Glomerular endothelial cell (primary cell): ENCODE measurements at regions not wholly inside any gene's neighbourhood (a gene's known extent, or its start where the extent isn't known, plus 50 kb on each side); places are given as distances from the start of the nearest gene placed in this dataset.

Experiments used
- DNase-seq: peaks from one replicate; pipeline ENCODE4 v3.0.0-alpha.2; 2011; ENCODE audit warnings: low read depth, low spot score; ENCODE audit errors: extremely low read depth

DNA sequence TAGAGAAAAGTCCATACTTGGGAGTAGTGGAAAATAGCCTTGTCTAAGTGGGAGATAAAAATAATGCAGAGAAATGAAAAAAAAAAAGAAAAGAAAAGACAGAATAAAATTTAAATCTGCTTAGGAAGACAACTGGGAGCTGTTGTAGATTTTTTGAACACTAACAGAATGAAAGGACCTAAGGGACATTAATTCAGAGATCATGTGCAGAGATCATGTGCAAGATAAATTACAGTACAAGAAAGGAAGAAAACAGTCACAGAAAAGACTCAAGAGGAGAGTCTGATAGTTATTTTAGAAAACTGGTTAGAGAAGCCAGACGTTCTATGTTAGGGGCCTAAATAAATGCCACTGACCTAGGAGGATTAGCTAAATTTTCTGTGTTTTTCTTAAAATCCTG is 1226.8 kb upstream of the NUDT12 start:
- DNase-seq, result no peak

DNA sequence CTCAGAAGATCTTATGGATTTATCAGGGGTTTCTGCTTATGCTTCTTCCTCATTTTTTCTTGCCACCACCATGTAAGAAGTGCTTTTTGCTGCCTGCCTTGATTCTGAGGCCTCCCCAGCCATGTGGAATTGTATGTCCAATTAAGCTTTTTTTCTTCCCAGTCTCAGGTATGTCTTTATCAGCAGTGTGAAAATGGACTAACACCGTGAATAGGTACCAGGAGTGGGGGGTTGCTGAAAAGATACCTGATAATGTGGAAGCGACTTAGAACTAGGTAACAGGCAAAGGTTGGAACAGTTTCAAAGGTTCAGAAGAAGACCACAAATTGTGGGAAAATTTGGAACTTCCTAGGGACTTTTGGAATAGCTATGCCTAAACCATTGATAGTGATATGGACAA is 1222.5 kb upstream of the NUDT12 start:
- no peak for DNase-seq

DNA sequence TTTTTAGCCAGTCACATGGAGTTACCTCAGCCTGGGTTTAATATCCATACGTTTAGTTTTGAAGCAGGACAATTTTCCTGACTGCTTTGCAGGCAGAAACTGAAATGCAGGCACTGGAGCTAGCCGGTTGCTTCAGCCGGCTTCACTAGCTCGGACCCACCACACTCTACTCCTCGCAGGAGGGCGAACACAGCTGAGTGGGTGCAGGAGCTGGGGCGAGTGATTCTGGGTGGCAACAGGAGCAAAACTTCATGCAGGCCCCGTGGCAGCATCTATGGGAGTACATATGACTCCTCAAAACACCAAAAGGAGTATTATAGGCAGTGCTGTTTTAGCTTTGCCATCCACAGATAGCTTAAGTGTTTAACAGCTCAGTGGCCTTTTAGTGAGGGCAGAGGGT is 1211.8 kb upstream of the NUDT12 start:
- no peak for DNase-seq

DNA sequence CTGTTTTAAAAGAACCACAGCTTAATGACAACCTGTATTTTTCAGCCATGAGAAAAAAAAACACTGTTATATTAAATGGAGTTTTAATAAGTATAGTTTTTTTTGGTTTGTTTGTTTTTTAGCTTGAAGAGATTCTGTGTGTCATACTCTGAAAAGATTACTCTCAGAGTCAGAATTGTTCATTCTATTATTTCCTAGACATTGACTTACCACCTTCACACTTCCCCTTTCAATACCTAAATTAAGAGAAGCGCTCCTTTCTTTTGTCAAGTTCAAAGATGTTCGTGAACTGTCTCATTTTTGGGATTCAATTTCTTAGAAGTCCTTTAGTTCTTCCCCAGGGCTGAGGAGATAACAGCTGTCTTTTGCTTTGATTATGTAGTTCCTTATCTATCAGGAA is 1201.6 kb upstream of the NUDT12 start:
- no peak for DNase-seq

DNA sequence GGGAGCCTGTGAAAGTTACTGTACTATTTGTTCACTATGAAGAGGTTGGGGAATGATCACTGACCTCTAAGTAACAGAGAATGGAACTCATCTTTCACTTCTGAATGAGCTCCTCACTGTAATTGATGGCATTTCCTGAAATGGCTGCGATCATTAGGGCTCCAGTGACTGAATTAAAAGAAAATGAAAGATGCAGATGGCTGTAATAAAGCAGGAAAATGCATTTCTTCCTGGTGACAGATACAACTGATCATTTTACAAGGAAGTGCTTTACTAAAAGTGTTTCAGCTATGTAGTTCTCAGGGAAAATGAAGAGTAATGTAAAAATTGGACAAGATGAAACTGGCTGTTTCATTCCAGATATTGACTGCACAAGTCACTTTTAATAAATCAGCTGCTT is 1200.6 kb upstream of the NUDT12 start:
- no peak for DNase-seq

DNA sequence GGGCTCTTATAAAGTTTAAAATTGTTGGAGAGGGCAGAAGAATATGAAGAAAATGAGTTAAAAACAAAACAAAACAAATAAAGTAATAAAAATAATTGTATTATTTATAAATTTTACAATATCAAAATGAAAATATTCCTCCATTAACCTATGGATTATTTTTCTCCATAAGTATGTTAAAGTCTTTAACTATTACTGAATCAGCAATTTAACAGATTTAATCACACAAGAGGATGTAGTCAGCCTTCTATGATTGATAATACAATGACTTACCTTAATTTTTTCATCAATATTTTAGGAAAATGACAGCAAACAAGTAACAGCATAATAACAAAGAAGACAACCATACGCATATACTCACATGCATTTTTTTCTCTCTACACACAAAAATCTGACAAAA is 1195.3 kb upstream of the NUDT12 start:
- no peak for DNase-seq

DNA sequence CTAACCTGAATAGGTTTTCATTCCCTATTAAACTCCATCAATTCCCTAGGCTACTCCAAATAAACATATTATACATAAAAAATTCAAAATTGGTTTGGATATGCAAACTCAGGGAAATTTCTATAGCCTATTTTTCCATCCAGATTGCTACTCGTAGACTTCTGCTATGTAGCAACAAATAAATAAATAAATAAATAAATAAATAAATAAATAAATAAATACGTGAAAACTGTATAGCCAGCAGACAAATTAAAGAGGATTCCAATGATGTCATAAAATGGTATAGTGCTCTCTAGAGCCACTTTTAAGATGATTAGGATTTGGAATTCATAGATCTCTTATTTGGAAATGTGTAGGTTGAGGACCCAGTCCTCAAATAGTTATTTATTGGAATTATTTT is 1193.2 kb upstream of the NUDT12 start:
- no peak for DNase-seq

DNA sequence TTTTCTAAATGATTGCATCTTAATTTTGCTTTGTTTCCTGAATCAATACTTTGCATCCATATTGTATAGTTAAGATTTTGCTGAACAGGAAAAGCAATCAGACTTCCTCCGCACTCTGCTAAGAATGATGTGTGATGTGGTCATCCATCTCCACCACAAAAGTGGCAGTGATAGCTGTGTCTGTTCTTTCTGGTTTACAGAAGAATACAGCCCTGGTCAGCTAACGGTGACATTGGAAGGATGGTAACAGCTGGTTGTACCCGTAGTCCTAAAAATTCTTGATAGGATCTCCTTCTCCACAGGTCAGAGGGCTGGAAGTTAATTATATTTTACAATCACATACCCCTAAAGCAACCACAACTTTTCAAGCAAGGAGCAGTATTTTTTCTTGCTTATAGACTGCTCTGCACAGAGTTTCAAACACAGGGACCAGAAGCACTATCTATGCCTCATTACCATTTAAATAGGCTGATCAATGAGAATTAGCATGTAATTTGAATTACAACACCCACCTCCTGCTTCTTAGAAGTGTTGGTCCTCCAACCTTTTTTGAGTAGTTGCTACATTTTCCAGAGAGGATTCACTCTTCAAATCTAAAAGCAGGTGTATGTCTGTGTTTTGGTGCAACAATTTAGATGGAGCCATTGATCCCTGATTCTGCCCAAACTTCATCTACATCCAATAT is 1191.9 kb upstream of the NUDT12 start:
- DNase-seq, result no peak

DNA sequence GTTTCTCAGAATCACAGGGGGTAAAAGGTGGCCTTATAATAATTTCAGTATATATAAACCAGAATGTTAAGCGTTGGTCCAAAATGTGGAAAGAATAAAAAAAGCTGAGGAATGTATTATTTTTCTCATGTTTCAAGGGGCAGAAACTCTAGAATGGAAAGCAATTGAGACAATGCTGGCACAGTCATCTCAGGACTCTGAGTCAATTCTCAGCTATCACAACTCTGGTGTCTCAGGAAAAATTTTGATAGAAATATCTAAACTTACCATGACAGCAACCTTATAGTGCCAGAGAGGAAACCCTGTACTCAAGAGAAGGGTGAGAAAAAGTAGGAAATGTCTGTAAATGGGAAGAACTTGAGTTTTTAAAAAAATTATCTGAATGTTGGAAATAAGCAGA is 1189.4 kb upstream of the NUDT12 start:
- DNase-seq, result no peak

DNA sequence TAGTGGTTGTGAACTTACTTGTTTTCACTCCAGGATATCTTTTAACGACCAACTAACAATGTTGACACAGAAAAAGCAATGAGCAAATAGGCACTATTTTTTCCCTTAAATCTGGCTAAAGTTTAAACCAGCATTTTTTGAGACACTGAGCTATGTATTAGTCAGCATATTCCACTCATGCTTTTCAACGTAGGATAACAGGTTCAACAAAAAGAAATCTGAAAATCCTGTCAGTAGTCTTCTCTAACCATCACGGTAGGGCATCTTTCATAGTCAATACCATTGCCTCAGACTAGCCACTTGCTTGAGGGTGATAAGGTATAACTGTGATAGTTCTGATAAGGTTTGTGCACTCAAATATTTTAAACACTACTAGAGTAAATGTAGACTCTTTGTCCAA is 1177.3 kb upstream of the NUDT12 start:
- DNase-seq, result no peak

DNA sequence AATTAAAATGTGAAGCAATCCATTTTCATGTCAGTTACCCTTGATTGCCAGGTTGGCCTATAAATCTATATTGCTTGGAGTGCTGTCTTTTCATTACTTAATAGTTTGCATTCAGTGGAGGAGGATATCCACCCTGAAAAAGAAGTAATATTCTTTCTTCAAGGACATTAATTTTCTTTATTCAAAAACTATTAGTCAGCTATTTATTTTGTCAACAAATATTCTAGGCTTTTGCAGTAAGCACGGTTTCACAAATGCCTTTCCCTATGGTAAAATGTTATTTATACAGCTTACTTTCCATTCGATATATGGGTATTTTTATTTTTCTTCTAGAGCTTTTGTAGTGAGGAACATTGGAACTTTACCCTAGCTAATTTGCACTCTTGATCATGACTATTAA is 1176.9 kb upstream of the NUDT12 start:
- no peak for DNase-seq

DNA sequence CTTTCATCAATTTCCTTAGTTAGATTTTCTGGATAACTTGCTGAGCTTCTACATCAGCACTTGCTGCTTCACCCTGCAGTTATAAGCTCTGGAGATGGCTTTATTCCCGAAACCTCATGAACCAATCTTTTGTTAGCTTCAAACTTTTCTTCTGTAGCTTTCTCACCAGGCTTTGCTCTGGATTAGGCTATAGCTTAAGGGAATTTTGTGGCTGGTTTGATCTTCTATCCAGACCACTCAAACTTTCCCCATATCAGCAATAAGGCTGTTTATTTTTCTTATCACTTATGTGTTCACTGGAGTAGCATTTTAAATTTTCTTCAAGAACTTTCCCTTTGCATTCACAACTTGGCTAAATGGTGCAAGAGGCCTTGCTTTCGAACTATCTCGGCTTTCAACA is 1173.5 kb upstream of the NUDT12 start:
- DNase-seq, result no peak

DNA sequence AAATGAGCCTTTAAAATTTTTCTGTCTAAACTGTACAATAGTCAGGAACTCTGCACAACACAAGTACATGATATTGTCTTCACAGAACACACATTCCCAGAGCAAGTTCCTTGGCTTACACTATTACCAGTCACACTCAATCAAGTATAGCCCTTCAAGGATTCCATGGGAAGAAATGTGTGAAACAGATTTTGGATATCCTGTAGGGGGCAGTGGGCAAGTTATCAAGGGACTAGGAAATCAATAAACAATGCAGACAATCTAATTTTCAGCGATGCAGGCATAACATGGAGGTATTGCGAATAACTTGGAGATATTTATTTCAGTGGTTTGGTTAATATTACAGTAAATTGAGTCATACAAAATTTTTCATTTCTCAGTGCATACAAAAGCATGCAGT is 1171.5 kb upstream of the NUDT12 start:
- no peak for DNase-seq

DNA sequence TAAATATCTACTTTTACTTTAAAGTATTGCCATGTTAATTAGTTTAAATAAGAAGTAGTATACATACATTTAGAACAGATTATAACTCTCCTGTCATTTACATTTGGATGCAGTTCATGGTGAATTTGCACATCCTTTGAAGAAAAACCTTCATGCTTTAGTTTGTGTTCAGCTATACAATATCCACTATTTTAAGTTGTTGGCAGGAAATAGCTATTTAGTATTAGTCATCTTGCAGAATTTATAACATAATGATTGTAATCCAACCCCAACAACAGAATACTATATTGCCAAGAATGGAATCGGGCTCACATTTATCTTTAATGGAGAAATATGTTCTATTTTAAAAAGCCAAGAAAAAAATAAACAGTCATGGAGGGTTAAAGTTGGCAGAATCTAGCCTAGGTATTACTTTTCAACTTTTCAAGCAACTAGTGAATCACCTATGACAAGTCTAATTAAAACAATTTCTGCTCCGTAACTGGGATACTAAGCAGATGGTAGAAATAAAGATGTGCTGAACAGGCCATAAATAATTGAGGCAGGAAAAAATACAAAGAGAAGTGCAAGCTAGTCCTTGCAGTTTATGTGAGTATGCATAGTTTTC is 1170.6 kb upstream of the NUDT12 start:
- no peak for DNase-seq

DNA sequence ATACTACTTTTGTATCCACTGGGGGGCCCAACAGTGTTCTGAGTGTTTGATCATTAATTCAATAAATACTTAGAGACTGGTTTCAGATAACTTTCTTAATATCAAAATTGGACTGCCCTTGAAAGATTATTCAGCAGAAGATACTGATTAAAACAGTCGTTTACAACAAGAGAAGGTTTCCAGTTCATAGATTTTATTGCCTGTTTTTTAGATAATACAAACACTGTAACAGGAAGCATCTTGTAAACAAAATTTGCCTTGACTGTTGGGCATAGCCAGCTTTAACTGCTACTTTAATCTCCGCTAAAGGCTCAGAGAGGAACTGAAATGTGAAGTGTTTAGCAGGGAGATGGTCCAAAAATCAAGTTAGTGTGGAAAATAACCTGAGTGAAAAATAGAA is 1168.7 kb upstream of the NUDT12 start:
- DNase-seq, result no peak

DNA sequence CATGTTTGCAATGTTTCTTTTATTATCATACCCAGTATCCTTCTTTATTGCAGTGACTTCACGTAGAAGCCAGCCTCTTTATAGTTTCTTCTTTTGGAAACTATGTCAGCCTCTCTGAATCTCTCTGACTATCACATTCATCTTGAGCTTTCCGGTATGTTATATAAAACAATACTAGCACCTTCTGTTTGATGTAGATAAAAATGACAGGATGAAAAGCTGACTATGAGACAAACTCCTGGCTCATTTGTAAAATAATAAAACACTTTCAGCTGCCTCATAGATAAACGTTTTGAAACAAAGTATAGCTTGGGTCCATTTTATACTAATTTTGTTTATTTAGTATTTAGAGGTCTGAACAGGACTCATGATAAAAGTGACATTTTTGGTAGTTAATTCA is 1145.4 kb upstream of the NUDT12 start:
- no peak for DNase-seq

DNA sequence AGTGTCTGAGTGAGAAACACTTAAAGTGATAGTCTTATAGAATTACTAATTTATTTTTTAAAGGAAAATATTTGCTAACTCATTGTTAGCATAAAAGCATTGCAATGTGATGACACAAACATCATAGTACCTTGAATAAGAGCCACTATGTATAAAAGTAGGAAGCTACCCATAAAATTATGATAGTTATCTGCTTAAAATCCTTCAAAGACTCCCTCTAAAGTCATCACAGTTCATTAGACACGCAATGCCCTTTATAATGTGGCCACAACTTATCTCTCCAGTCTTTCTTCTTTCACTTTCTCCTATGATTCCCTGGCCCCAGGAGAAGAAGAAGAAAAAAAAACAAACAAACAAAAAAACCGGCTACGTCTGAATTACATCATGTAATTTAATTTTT is 1144.0 kb upstream of the NUDT12 start:
- no peak for DNase-seq

DNA sequence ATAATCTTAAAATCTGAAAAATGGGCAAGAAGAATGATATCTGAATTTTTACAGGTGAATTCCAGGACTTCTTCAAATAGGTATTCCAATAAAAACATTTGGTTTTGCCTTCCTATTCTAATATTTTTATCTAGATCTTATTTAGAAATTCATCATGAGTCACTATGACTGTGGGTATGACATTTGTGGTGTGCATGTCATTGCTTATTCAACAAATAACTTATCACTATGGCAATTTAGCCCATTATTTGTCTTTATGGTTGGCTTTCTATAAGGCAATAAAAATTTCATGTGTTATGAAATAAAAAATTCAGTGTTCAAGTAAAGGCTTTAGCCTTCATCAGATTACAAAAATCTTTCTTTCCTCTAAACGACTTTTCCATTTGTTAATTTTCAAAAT is 1139.6 kb upstream of the NUDT12 start:
- DNase-seq, result no peak

DNA sequence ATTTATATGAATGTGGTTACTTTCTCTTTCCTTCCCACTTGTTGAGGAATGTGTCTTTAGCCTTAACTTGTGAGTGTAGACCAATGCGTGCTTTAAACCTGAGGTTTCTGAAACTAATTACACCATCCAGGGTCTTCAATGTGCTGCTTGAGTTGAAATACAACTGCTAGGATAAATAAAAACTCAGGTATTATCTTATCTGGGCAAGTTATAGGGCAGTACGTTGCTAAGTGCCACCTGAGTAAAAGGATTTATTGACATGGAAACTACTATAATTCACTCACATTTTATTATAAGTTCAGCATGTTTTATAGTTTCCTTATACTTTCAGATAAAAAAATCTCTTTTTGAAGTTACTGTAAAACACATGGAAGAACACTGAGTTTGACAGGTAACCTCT is 1136.8 kb upstream of the NUDT12 start:
- DNase-seq, result no peak

DNA sequence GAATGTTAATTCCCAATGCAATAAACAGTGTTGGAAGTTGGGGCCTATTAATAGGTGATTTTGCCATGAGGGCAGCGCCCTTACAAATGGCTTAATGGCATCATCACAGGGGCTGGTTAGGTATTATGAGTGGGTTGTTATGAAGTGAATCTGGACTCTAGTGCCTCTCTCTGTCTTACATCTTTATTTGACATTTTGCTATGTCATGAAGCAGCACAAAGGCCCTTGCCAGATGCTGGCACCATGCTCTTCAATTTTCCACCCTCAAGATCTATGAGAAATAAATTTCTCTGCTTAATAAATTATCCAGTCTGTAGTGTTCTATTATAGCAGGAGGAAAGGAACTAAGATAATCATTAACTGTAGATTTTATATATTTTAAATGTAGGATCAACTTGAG is 1098.7 kb upstream of the NUDT12 start:
- DNase-seq, result no peak

DNA sequence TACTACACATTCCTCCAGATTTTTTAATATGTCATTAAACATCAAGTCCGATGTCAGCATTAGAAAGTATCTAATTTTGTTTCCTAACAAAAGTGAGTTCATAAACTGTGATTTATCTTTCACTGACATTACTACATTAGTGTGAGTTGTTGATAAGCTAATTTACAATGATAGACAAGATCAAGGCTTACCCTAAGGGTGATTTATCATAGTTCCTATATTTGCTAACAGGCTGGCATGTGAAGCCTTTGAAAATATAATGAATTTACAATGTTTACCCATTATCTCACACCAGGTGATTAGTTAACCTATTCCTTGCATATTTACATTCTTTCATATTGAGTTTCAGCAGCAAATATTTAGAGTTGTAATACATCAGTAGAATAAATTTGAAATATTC is 1096.9 kb upstream of the NUDT12 start:
- DNase-seq, result no peak

DNA sequence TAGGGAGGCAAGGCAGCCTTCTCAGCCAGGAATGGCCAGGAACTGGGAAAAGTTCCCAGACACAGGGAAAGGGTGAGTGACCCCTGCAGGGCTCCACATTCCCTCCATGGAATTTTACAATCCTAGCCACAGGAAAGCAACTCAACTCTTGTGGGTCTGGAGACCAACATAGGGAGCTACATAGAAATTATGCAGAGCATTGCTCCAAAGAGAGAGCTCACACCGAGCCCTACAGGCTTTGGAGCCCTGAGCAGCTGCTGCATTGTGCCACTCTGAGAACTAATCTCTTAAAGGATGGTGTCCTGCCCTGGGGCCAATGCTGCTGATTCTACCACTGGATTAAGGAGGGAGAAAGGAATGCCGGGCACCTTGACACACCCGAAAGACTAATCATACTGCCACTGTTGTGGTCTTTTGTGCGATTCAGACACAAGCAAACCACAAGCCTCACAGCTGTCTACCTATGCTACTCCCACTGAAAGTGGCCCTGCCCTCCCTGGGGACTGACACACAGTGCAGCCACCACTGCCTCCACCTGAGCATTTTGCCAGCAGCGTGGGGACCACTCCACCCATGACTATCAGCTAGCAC is 1089.8 kb upstream of the NUDT12 start:
- no peak for DNase-seq
